ENCODE measurements at regions not wholly inside any gene's neighbourhood (a gene's known extent, or its start where the extent isn't known, plus 50 kb on each side); places are given as distances from the start of the nearest gene placed in this dataset.

DNA sequence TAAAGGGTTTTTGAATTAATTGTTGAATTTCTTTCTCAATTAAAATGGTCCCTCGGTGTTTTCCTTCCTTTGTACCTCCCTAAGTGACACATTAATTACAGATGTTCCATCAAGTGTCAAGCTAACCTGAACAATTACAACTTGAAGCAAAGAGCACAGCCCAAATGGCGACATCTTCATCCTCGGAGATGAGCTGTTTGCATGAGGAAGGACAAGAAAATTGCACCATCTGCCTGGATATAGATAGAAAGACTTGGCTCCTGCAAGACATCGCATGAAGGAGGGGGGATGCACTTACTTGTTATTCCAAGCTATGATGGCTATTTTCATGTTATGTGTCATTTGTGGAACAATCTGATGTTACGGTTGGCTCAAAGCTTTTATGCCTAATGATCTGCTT is 86.4 kb upstream of the ZKSCAN2 start:
- no peak overlapping the region for H3K4me3 ChIP-seq (replicated peaks in 1 of 3; ENCODE audit: low read depth in 2 of 3, low read length in 3 of 3)
- H3K9ac ChIP-seq (ENCODE audit: insufficient read depth, low read length, poor library complexity, severe bottlenecking): no peak overlapping the region
- no peaks in the 10 kb centered on the region for H4K20me1 ChIP-seq (ENCODE audit: insufficient read depth, low read length)
- TF ChIP-seq, protein P1, sequence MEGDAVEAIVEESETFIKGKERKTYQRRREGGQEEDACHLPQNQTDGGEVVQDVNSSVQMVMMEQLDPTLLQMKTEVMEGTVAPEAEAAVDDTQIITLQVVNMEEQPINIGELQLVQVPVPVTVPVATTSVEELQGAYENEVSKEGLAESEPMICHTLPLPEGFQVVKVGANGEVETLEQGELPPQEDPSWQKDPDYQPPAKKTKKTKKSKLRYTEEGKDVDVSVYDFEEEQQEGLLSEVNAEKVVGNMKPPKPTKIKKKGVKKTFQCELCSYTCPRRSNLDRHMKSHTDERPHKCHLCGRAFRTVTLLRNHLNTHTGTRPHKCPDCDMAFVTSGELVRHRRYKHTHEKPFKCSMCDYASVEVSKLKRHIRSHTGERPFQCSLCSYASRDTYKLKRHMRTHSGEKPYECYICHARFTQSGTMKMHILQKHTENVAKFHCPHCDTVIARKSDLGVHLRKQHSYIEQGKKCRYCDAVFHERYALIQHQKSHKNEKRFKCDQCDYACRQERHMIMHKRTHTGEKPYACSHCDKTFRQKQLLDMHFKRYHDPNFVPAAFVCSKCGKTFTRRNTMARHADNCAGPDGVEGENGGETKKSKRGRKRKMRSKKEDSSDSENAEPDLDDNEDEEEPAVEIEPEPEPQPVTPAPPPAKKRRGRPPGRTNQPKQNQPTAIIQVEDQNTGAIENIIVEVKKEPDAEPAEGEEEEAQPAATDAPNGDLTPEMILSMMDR (IDR thresholded peaks at IDR 0.05): no peak
- H2AFZ ChIP-seq (ENCODE audit: insufficient read depth, low read depth, low read length, poor library complexity, severe bottlenecking): no peak overlapping the region
- no peaks in the 10 kb centered on the region for H3K27me3 ChIP-seq (ENCODE audit: control insufficient read depth in 2 of 2, insufficient read depth in 2 of 2, low read length in 2 of 2)
- peaks cover 0 to 2% (median 0%) of the 10 kb centered on the region in 3 donors for H3K27me3 Mint-ChIP-seq (ENCODE audit: low read depth in 3 of 3)
- H3K4me2 ChIP-seq (replicated peaks; ENCODE audit: extremely low read depth, low read length, poor library complexity, severe bottlenecking): no peak overlapping the region
- H3K9me3 Mint-ChIP-seq: peaks cover 0 to 5% (median 0%) of the 10 kb centered on the region in 7 donors
- H3K36me3 Mint-ChIP-seq: no peaks in the 10 kb centered on the region
- DNase-seq: no peak
- H3K27ac ChIP-seq (ENCODE audit: low read depth in 1 of 2, low read length in 2 of 2): no peak overlapping the region
- no peaks in the 10 kb centered on the region for H3K4me1 Mint-ChIP-seq
- no peak overlapping the region for H3K4me3 Mint-ChIP-seq
- H3K4me1 ChIP-seq (ENCODE audit: control insufficient read depth in 1 of 2, insufficient read depth in 2 of 2, low read length in 2 of 2): no peaks in the 10 kb centered on the region
- intact Hi-C loops (cut with micrococcal nuclease): loop anchor here in 1 of 2 donors (10.0 kb wide), 1 partner anchor 59 kb away; no protein-coding TSS in a partner anchor
- H3K36me3 ChIP-seq (replicated peaks in 1 of 2; ENCODE audit: control insufficient read depth in 1 of 2, insufficient read depth in 2 of 2, low read length in 2 of 2): no peaks in the 10 kb centered on the region
- WGBS (ENCODE audit: insufficient coverage): 100% methylated on average over 1 of the region's 5 CpGs
- no peaks in the 10 kb centered on the region for H3K79me2 ChIP-seq (ENCODE audit: insufficient read depth, low read length)
- H3K27ac Mint-ChIP-seq: no peak overlapping the region
- H3K9me3 ChIP-seq (replicated peaks in 1 of 2; ENCODE audit: control insufficient read depth in 1 of 2, insufficient read depth in 1 of 2, low read length in 2 of 2): no peaks in the 10 kb centered on the region

DNA sequence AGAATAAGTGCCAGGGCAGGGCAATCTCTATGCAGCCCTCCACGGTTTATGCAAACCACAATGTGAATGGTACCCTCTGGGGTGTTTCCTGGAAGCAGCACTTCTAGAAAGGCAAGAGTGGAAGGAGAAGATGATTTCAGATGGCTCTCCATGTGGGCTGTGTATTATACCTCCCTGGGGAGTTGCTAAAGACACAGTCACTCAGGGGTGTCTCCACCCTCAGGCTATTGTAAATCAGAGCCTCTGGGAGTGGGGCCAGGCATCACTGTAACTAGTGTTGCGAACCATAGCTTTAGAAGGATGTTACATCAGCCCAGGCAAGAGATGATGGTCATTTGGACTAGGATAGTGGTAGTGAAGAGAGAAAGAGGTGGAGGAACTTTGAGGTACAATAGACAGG is 83.3 kb upstream of the ZKSCAN2 start:
- DNase-seq: no peak
- Histone ChIP-seq H3K4me3 (replicated peaks in 1 of 3; ENCODE audit: low read depth in 2 of 3, low read length in 3 of 3) (no peak overlapping the region), H3K27me3 (ENCODE audit: control insufficient read depth in 2 of 2, insufficient read depth in 2 of 2, low read length in 2 of 2) (no peaks in the 10 kb centered on the region), H3K79me2 (ENCODE audit: insufficient read depth, low read length) (no peaks in the 10 kb centered on the region), H3K9me3 (replicated peaks in 1 of 2; ENCODE audit: control insufficient read depth in 1 of 2, insufficient read depth in 1 of 2, low read length in 2 of 2) (no peaks in the 10 kb centered on the region), H4K20me1 (ENCODE audit: insufficient read depth, low read length) (no peaks in the 10 kb centered on the region), H3K9ac (ENCODE audit: insufficient read depth, low read length, poor library complexity, severe bottlenecking) (no peak overlapping the region), H3K4me1 (ENCODE audit: control insufficient read depth in 1 of 2, insufficient read depth in 2 of 2, low read length in 2 of 2) (no peaks in the 10 kb centered on the region), H3K27ac (ENCODE audit: low read depth in 1 of 2, low read length in 2 of 2) (no peak overlapping the region), H2AFZ (ENCODE audit: insufficient read depth, low read depth, low read length, poor library complexity, severe bottlenecking) (no peak overlapping the region), H3K36me3 (replicated peaks in 1 of 2; ENCODE audit: control insufficient read depth in 1 of 2, insufficient read depth in 2 of 2, low read length in 2 of 2) (no peaks in the 10 kb centered on the region), H3K4me2 (replicated peaks; ENCODE audit: extremely low read depth, low read length, poor library complexity, severe bottlenecking) (no peak overlapping the region)
- Mint-ChIP-seq H3K9me3 (peaks cover 0 to 7% (median 2%) of the 10 kb centered on the region in 7 donors), H3K27me3 (ENCODE audit: low read depth in 3 of 3) (peaks cover 0 to 1% (median under 1%) of the 10 kb centered on the region in 3 donors), H3K4me3 (no peak overlapping the region), H3K36me3 (no peaks in the 10 kb centered on the region), H3K4me1 (no peaks in the 10 kb centered on the region), H3K27ac (no peak overlapping the region)
- WGBS (ENCODE audit: insufficient coverage): 90% methylated on average over 2 of the region's 2 CpGs
- intact Hi-C loops (cut with micrococcal nuclease): loop anchor here in 1 of 2 donors (10.0 kb wide), 1 partner anchor 56 kb away; no protein-coding TSS in a partner anchor
- TF ChIP-seq, protein P1 (IDR thresholded peaks at IDR 0.05): no peak
